Fibroblast of lung (primary cell): ENCODE measurements at regions not wholly inside any gene's neighbourhood (a gene's known extent, or its start where the extent isn't known, plus 50 kb on each side); places are given as distances from the start of the nearest gene placed in this dataset.

Experiments used
- CTCF ChIP-seq, 2 donors: IDR thresholded peaks in 1 of 2; conservative IDR thresholded peaks in 1 of 2; 1 replicate in 1 of 2; 2 replicates in 1 of 2; pipeline ENCODE4 v1.5.1; 2011 to 2012; ENCODE audit warnings: low read length in 2 of 2, control low read depth in 1 of 2, inconsistent platforms in 1 of 2, low read depth in 1 of 2, mild to moderate bottlenecking in 1 of 2
- EZH2 ChIP-seq: IDR thresholded peaks from 2 replicates; pipeline ENCODE4 v1.5.1; 2012; ENCODE audit warnings: low read length, control low read depth, mild to moderate bottlenecking; ENCODE audit errors: missing control alignments

- no peak for TF ChIP-seq CTCF (conservative IDR thresholded peaks at IDR 0.05 in 1 of 2, IDR thresholded peaks at IDR 0.05 in 1 of 2; ENCODE audit: low read depth in 1 of 2, low read length in 2 of 2)
- TF ChIP-seq EZH2, result no peak
Observed at GRCh38 chr3:69490235-69490634, 104.3 kb upstream of the FRMD4B start.
